Posterior cingulate gyrus (tissue), 11 donors: ENCODE measurements at regions not wholly inside any gene's neighbourhood (a gene's known extent, or its start where the extent isn't known, plus 50 kb on each side); places are given as distances from the start of the nearest gene placed in this dataset.
"Not testable (repeated sequence)": the region's sequence is repeated elsewhere in the genome, so short reads cannot be mapped to it uniquely, and the experiment has no call there.

Source experiments
- DNase-seq, 10 donors: peaks; one replicate each; pipeline versions ENCODE4 v3.0.0 to v3.0.0-alpha.2; 2020 to 2021; ENCODE audit warnings: mixed read lengths in 3 of 10
- intact Hi-C: fragments of 100-400 bp; cut with DNase I; formaldehyde crosslinking; loops from one replicate; pipeline ENCODE4 v1.15.1; 2023

GRCh38 chr22:10735075-10735474 is 4792.9 kb upstream of the OR11H1 start:
- peak in 1 of 10 donors; percentile 56 for DNase-seq
- intact Hi-C loops, result not testable (repeated sequence)

- intact Hi-C loops, result not testable (repeated sequence)
- peak in 2 of 10 donors; percentile 80 to 90 for DNase-seq
These were observed 4791.1 kb upstream of the OR11H1 start for GRCh38 chr22:10736879-10737278.

- peak in 2 of 10 donors; percentile 49 to 72 for DNase-seq
- intact Hi-C loops, result not testable (repeated sequence)
These were observed 4790.1 kb upstream of the OR11H1 start for GRCh38 chr22:10737931-10738330.

GRCh38 chr22:10741210-10741609 is 4786.8 kb upstream of the OR11H1 start:
- intact Hi-C loops, result no loop called here
- peak in 3 of 10 donors; percentile 71 to 93 (median 88) for DNase-seq

- peak in 5 of 10 donors; percentile 9 to 93 (median 81) for DNase-seq
- intact Hi-C loops, result not testable (repeated sequence)
These were observed 4786.0 kb upstream of the OR11H1 start for GRCh38 chr22:10741776-10742630.

GRCh38 chr22:10746382-10746781 is 4781.6 kb upstream of the OR11H1 start:
- intact Hi-C loops, result not testable (repeated sequence)
- peak in 2 of 10 donors; percentile 70 to 72 for DNase-seq

- intact Hi-C loops, result not testable (repeated sequence)
- DNase-seq, result peak in 3 of 10 donors; percentile 72 to 84 (median 80)
These were observed 4780.8 kb upstream of the OR11H1 start for GRCh38 chr22:10747227-10747626.

GRCh38 chr22:10748751-10749150 is 4779.2 kb upstream of the OR11H1 start:
- DNase-seq, intact Hi-C loops: not testable (repeated sequence)

GRCh38 chr22:10749423-10749822 is 4778.6 kb upstream of the OR11H1 start:
- DNase-seq, intact Hi-C loops: not testable (repeated sequence)

- DNase-seq, intact Hi-C loops: not testable (repeated sequence)
These were observed 4774.4 kb upstream of the OR11H1 start for GRCh38 chr22:10753566-10753965.

- intact Hi-C loops, result not testable (repeated sequence)
- DNase-seq, result peak in 1 of 10 donors; percentile 80
These were observed 4772.6 kb upstream of the OR11H1 start for GRCh38 chr22:10755350-10755749.

- peak in 1 of 10 donors; percentile 63 for DNase-seq
- intact Hi-C loops, result not testable (repeated sequence)
These were observed 4767.6 kb upstream of the OR11H1 start for GRCh38 chr22:10760418-10760817.

GRCh38 chr22:10766320-10766719 is 4761.7 kb upstream of the OR11H1 start:
- intact Hi-C loops, DNase-seq: not testable (repeated sequence)

GRCh38 chr22:10768875-10769274 is 4759.1 kb upstream of the OR11H1 start:
- DNase-seq, intact Hi-C loops: not testable (repeated sequence)

GRCh38 chr22:10771744-10772143 is 4756.2 kb upstream of the OR11H1 start:
- intact Hi-C loops, result not testable (repeated sequence)

GRCh38 chr22:10773341-10773740 is 4754.7 kb upstream of the OR11H1 start:
- intact Hi-C loops, result not testable (repeated sequence)
- DNase-seq, result peak in 1 of 10 donors; percentile 62

More at GRCh38 chr22:10771744-10772143, 4756.2 kb upstream of the OR11H1 start:
- DNase-seq, result not testable (repeated sequence)

- intact Hi-C loops, result not testable (repeated sequence)
These were observed 4752.2 kb upstream of the OR11H1 start for GRCh38 chr22:10775601-10776357.

GRCh38 chr22:10776358-10776729 is 4751.6 kb upstream of the OR11H1 start:
- intact Hi-C loops, result not testable (repeated sequence)
- DNase-seq, result peak in 1 of 10 donors; percentile 69

More at GRCh38 chr22:10775601-10776357, 4752.2 kb upstream of the OR11H1 start:
- peak in 1 of 10 donors; percentile 58 for DNase-seq

GRCh38 chr22:10777733-10778132 is 4750.3 kb upstream of the OR11H1 start:
- intact Hi-C loops, result not testable (repeated sequence)

GRCh38 chr22:10778296-10778814 is 4749.6 kb upstream of the OR11H1 start:
- DNase-seq, result peak in 1 of 10 donors; percentile 78

More at GRCh38 chr22:10777733-10778132, 4750.3 kb upstream of the OR11H1 start:
- DNase-seq, result peak in 3 of 10 donors; percentile 73 to 85 (median 82)

More at GRCh38 chr22:10778296-10778814, 4749.6 kb upstream of the OR11H1 start:
- intact Hi-C loops, result no loop called here
